ENCODE measurements at regions not wholly inside any gene's neighbourhood (a gene's known extent, or its start where the extent isn't known, plus 50 kb on each side); places are given as distances from the start of the nearest gene placed in this dataset.
"Not testable (repeated sequence)": the region's sequence is repeated elsewhere in the genome, so short reads cannot be mapped to it uniquely, and the experiment has no call there.

DNA sequence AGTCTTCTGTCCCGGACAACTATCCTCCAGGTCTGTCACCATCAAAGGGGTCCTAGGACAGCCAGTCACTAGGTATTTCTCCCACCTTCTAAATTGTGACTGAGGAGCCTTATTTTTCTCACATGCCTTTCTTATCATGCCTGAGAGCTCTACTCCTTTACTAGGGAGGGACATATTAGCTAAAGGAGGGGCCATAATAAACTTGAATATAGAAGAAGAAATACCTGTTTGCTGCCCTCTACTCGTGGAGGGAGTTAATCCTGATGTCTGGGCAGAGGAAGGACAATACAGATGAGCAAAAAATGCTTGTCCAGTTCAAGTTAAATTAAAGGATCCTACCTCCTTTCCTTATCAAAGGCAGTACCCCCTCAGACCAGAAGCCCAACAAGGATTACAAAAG lies 145.8 kb upstream of the ATF7IP start:
- TF ChIP-seq MYC (IDR thresholded peaks at IDR 0.05; ENCODE audit: low read depth, low read length); CTCF (IDR thresholded peaks at IDR 0.05; ENCODE audit: low read depth, low read length); POLR2A (IDR thresholded peaks at IDR 0.05; ENCODE audit: extremely low read depth, insufficient read length): not testable (repeated sequence)
- TF ChIP-seq, protein P1, sequence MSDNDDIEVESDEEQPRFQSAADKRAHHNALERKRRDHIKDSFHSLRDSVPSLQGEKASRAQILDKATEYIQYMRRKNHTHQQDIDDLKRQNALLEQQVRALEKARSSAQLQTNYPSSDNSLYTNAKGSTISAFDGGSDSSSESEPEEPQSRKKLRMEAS (IDR thresholded peaks at IDR 0.05; ENCODE audit: low read depth, low read length) = not testable (repeated sequence)
